AG04450 (cell line): ENCODE measurements at regions not wholly inside any gene's neighbourhood (a gene's known extent, or its start where the extent isn't known, plus 50 kb on each side); places are given as distances from the start of the nearest gene placed in this dataset.

Source experiments
- CTCF ChIA-PET: fragments of 300-600, 350-600 bp; formaldehyde crosslinking; extraction: SDS; loops from one replicate; lab custom pipeline; 2022; ENCODE audit warnings: antibody characterized with exemption, inconsistent platforms; lab: Charles Lee
- POLR2A ChIA-PET: fragments of 350-600 bp; formaldehyde crosslinking; extraction: SDS; loops from one replicate; lab custom pipeline; 2021; ENCODE audit warnings: antibody characterized with exemption, inconsistent platforms; lab: Yijun Ruan, JAX
- DNase-seq: peaks from one replicate; pipeline ENCODE4 v3.0.0-alpha.2; 2011; ENCODE audit warnings: low read depth, low spot score
- H3K27ac ChIP-seq: one replicate; pipeline ENCODE4 v1.5.1; 2012; ENCODE audit warnings: low read depth, low read length, control low read depth
- H3K27me3 ChIP-seq: one replicate; pipeline ENCODE4 v1.6.0; 2012; ENCODE audit warnings: low read length; ENCODE audit not compliant: control insufficient read depth, insufficient read depth
- H3K4me3 ChIP-seq: 2 replicates; pipeline ENCODE4 v1.5.1; 2011; ENCODE audit warnings: mild to moderate bottlenecking, low read depth, low read length, control low read depth
- H3K9me3 ChIP-seq: 2 replicates; pipeline ENCODE4 v1.5.1; 2012; ENCODE audit warnings: low read length; ENCODE audit not compliant: control insufficient read depth, insufficient read depth
- TF ChIP-seq, protein P1 (sequence below): IDR thresholded peaks from 2 replicates; pipeline ENCODE4 v1.5.1; 2011; ENCODE audit warnings: low read depth, low read length, control low read depth, inconsistent platforms

DNA sequence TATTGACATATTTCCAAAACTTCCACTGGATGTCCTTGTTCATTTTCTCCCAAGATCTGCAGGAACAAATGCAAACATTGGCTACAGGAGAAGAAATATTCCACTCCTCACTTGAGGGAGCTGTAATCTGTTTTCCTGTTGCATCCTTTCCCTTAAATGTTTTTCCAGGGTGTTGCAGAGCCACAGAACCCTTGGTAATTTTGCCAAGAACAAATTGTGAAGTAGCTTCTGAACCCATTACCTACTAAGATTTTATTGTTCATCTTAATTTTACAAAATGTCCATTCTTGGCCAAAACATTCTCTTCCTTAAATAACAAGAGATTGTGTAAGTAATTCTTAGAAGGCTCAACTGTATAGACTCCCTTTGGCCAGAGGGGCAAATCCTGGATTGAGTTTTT, 177.0 kb downstream of the GNAT3 start:
- Histone ChIP-seq H3K27me3 (no peaks in the 10 kb centered on the region), H3K9me3 (no peaks in the 10 kb centered on the region), H3K27ac (no peak overlapping the region), H3K4me3 (no peak overlapping the region)
- TF ChIP-seq, protein P1, sequence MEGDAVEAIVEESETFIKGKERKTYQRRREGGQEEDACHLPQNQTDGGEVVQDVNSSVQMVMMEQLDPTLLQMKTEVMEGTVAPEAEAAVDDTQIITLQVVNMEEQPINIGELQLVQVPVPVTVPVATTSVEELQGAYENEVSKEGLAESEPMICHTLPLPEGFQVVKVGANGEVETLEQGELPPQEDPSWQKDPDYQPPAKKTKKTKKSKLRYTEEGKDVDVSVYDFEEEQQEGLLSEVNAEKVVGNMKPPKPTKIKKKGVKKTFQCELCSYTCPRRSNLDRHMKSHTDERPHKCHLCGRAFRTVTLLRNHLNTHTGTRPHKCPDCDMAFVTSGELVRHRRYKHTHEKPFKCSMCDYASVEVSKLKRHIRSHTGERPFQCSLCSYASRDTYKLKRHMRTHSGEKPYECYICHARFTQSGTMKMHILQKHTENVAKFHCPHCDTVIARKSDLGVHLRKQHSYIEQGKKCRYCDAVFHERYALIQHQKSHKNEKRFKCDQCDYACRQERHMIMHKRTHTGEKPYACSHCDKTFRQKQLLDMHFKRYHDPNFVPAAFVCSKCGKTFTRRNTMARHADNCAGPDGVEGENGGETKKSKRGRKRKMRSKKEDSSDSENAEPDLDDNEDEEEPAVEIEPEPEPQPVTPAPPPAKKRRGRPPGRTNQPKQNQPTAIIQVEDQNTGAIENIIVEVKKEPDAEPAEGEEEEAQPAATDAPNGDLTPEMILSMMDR: no peak
- ChIA-PET POLR2A (no interaction called here), CTCF (no interaction called here)
- DNase-seq: no peak

DNA sequence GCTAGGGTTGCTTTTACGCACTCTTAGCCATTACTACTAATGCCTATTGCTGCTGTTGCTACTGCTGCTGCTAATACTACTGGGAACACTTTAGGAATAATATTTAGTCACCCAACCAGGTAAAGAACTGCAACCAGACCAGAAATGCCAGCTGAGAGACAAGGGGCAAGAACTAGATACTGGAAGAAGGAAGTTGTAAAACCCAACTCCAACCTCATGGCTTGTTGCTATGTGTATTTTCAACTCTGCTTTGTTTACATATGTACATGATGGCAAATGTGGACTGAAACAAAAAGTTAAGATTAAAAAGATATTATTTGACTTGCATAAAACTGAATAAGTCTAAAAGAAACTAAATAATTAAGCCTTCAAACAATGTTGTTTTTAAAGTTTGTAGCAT, 177.7 kb downstream of the GNAT3 start:
- POLR2A ChIA-PET: no interaction called here
- no peaks in the 10 kb centered on the region for H3K27me3 ChIP-seq
- TF ChIP-seq, protein P1: no peak
- H3K9me3 ChIP-seq: no peaks in the 10 kb centered on the region
- CTCF ChIA-PET: no interaction called here
- H3K4me3 ChIP-seq: no peak overlapping the region
- no peak for DNase-seq
- no peak overlapping the region for H3K27ac ChIP-seq

GRCh38 chr7:80333040-80333439, 178.8 kb downstream of the GNAT3 start:
- no peak for DNase-seq
- ChIA-PET POLR2A (no interaction called here), CTCF (no interaction called here)
- H3K27me3 ChIP-seq: no peaks in the 10 kb centered on the region
- H3K27ac ChIP-seq: no peak overlapping the region
- H3K9me3 ChIP-seq: no peaks in the 10 kb centered on the region; the same call in 1 of the 2 replicates
- TF ChIP-seq, protein P1: no peak
- no peak overlapping the region for H3K4me3 ChIP-seq

DNA sequence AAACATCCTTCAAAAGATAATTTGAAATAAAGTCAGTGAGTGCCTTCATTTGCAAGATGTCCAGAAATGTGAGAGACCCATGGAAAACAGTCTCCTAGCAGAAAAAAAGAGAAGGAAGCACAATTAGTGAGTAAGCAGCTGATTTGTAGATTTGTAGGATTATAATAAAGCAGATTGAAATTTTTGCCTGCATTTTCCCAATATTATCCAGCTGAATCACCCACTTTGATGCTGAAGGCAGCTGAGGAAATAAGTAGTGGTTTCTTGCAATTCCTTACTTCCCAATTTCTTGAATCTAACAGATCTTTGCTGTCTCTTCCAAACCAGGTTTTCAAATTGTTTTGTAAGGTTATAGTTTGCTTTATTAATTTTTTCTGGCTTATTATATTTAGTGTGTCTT, 181.4 kb downstream of the GNAT3 start:
- POLR2A ChIA-PET: no interaction called here
- no peak for DNase-seq
- CTCF ChIA-PET: interaction anchor here (0.6 to 0.7 kb wide), 2 partner anchors 52 to 62 kb away, joined by 3 read pairs; no protein-coding TSS in a partner anchor
- TF ChIP-seq, protein P1: no peak
- H3K4me3 ChIP-seq: no peak overlapping the region
- H3K9me3 ChIP-seq: no peaks in the 10 kb centered on the region; the same call in 1 of the 2 replicates
- H3K27ac ChIP-seq: no peak overlapping the region
- no peaks in the 10 kb centered on the region for H3K27me3 ChIP-seq

DNA sequence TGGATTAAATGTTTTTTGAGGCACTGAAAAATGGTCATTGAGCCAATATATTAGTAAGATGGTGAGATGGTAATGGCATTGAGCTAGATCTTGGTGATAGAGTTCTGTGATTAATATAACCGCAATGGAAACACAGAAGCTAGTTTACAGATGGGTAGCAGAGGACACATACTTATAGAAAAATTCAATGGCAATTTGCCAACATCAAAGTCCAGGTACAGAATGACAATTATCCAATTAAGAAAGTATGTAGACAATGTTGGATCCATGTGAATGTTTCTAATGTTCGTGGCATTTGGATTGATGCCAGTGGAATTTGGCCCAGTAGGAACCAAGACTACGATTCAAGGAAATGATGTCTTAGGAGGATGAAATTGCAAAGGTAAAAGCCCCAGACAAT, 187.8 kb downstream of the GNAT3 start:
- TF ChIP-seq, protein P1: no peak
- DNase-seq: no peak
- CTCF ChIA-PET: no interaction called here
- H3K27me3 ChIP-seq: no peaks in the 10 kb centered on the region
- H3K9me3 ChIP-seq: no peaks in the 10 kb centered on the region; the same call in 1 of the 2 replicates
- no peak overlapping the region for H3K27ac ChIP-seq
- no peak overlapping the region for H3K4me3 ChIP-seq
- POLR2A ChIA-PET: no interaction called here
